ENCODE measurements at regions not wholly inside any gene's neighbourhood (a gene's known extent, or its start where the extent isn't known, plus 50 kb on each side); places are given as distances from the start of the nearest gene placed in this dataset.

DNA sequence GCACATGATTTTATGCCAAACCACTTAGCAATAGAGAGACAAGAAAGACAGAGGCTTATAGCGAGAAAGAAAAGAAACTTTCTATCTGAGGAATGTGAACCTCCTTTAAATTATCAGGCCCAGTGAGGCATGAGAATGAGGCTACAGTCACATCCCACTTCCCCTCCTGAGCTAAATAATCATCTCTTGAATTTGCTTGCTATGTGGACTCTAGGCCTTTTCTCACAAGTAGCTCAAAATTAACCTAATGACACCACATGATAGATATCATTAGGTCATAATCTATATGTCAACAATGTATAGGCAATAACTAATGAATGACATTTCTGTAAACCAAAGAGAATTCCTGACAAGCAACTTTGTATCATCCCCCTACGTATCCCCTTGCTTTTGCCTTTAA lies 301.5 kb upstream of the MGAT5 start:
- no peak for DNase-seq

DNA sequence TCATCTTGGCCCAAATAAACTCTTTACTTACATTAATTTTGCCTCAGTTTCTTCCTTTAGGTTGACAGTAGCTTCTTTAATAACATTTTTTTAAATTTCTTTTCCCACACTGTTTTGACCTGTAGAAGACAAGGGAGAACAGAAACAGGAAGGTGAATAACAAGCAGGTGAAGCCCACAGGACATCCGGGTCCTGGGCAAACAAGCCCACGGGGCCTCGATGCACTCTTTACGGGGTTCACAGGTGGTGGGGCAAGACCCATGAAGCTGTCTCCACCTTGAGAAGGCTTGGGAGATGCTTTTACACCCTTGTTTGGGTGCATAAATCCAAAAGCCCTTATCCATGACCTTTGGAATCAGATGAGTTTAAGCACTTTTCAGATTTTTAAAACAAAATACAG lies 301.0 kb upstream of the MGAT5 start:
- DNase-seq, result no peak

DNA sequence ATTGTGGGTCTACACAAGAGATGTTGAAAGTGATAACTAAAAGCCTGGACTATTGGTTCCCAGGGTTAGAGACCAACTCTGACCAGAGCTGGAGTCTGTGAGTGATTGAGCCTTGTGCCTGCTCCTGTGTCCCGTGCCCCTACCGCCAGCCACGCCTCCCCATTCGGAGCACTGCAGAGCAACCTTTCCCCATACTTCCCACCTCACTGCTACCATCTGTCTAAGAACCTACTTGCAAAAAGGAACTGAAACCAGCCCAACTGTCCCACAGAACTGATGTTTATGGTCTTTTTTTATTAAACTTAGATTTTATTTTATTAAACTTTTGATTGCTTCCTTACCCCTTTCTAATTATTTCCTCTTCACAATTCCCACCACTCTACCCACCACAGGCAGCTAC lies 300.3 kb upstream of the MGAT5 start:
- DNase-seq, result no peak

DNA sequence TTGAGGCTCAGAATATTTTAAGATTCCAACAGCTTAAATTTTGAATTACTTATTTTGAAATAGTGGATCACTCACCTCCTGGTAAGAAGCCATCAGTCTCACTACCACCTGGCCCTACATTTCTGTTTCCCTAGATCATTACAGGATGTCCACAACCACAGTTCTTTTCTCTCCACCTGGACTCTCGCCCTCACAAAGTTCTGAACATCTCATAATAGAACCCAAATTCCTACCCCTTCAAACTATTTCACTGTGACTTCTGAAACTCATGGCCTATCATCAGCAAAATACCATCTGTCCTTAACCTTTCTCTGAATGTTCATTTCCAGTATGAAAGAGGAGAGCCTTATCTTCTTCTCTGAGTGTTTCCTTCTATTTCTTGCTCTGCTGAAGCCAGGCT lies 299.2 kb upstream of the MGAT5 start:
- no peak for DNase-seq

DNA sequence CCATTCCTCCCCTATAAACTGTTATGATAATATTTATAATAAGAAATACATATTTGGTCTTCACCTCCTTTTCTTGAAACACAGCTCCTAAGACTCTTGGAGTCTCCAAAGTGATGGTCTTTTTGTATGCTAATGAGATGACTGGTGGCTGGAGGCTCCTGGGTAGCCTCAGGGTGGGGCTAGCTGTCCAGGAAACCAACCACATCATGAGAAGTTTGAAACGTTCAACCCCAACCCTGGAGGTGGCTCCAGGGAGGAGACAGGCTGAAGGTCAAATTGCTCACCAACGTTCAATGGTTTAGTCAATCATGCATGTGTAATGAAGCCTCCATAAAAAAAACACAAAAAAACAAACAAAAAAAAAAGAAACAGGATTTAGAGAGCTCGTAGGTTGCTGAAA lies 298.7 kb upstream of the MGAT5 start:
- DNase-seq, result no peak

GRCh38 chr2:133956434-133956935 lies 297.4 kb upstream of the MGAT5 start:
- no peak for DNase-seq

DNA sequence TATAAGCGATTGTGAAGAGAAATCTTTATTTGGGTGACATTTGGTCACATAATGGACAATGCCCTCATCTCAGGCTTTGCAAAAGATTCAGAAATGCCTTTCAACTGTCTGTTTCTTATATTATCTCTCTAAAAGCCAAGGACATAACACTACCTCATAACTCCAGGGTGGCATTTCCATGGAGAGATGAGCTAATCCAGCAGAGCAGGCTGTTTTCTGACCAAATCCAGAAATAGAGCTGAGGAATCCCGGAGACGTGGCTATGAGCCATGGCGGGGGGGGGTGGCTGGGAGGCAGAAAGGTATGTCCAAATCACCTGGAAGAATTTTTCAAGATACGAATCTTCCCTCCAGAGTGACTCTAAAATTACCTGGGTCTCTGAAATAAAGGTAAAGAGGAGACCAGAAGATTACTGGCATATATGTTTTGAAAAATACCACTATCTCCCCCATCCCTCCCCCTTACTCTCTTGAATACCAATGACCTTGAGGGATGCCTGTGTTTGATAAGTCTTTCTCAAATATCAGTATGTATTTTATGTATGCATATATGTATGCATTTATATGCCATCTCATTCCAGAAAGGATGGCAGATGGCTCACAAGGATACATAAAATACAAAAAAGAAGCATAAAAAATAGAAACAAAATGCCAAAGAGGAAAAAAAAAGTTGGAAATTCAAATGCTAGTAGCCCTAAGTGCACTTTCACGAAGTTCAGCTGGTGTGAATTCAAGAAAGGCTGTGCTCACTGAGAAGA lies 296.0 kb upstream of the MGAT5 start:
- no peak for DNase-seq

GRCh38 chr2:133959066-133959465 lies 294.8 kb upstream of the MGAT5 start:
- DNase-seq, result no peak

GRCh38 chr2:133966720-133967304 lies 287.1 kb upstream of the MGAT5 start:
- no peak for DNase-seq

GRCh38 chr2:133967326-133967725 lies 286.5 kb upstream of the MGAT5 start:
- DNase-seq, result no peak

- DNase-seq, result no peak
Observed at GRCh38 chr2:133968446-133968845, 285.4 kb upstream of the MGAT5 start.

DNA sequence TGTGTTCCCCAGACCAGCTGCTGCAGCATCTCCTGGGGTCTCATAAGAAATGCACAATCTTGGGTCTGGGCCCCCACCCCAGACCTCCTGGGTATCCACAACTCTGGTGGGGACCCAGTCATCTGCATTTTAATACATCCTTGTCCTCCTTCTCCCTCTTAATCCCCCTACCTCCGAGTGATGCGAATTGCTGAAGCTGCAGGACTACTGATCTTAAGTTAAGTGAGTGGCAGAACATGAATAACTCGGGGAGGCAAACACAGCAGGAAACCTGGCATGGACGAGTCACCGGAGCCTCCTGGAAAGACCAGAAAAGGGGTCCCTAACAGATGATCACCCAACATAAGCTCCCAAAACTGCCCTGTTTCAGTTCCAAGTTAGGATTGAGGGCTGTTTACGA lies 283.2 kb upstream of the MGAT5 start:
- no peak for DNase-seq

- no peak for DNase-seq
Observed at GRCh38 chr2:133972297-133972696, 281.6 kb upstream of the MGAT5 start.

DNA sequence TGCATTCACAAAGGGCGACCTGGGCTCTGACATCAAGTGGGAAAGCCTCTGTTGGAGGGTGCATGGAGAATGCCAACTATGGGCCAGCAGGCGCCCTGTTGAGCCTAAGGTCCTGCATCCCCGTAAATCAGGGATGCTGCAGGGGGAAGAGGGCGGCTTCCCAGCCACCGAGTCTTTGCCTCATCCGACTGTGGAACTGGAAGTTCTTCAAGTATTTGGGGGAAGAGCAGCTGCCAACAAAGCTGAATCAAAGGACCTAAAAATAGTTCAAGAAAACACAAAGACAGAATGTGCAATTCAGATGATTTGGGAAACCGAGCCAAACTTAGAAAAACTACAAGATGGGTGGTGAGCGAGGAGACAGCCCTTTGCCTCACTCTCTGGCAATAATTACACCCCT lies 281.1 kb upstream of the MGAT5 start:
- no peak for DNase-seq

DNA sequence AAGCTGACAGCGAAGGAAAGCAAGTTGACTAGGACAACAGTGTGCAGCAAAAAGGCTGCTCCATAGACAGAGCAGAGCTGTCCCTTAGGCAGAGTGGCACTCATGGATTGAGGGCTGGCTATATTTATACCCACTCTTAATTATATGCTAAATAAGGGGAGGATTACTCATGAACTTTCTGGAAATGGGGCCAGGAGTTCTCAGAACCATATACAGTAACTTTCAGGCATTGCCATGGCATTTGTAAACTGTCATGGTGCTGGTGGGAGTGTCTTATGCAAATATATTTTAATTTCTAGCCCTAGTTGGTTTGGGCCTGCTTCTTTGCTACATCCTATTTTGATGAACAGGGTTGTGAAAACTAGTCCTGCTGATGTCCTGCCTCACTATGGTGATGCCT lies 279.5 kb upstream of the MGAT5 start:
- no peak for DNase-seq

DNA sequence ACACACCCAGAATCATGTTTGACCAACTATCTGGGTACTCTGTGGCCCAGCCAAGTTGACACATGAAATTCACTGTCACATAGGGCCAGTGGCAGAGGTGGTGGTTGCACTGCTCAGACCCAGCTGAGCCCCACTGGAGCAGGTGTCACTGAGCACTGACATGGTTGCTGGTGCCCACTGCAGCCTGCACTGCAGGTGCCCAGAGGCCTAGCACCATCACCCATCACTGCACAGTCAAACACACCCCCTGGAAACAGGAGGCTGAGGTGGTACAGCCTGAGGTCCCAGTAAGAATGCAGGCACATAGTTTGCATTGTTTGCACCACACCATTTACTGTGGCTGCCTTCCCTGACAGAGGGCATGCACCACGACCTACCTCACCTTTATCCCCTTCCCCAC lies 278.7 kb upstream of the MGAT5 start:
- DNase-seq, result no peak

DNA sequence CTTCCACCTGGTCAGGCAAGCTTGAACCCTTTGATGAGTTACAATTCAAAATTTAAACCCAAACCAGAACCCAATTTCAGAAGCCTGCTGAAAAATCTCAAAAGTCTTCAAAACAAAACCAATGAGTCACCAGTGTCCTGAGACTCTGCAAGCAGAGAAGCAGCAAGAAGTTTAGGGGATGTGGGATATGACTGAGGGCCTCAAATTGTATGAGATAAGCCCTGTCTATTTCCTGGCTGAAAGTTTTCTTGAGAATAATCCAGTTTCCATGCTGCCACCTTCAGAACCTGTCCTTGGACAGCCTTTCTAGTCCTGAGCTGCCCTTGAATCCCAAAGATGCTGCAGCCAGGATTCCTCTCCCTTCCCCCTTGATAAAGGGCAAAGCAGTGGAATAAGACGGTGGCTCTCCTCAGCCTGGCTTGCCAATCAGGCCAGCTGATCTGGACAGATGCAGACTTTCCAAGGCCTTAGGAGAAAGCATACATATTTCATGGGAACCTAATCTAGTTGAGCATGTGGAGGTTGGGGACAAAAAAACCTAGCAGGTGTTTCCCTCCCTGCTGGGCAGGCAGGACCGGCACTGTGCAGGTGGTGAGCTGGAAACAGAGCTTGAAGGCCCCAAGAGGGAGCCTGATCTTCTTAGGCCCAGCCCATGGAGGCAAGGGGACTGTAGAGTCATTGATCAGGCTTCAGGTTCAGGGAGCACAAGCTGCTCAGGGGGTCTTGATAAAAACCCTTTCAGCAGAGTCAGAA lies 278.0 kb upstream of the MGAT5 start:
- DNase-seq, result no peak

GRCh38 chr2:133976659-133977058 lies 277.2 kb upstream of the MGAT5 start:
- no peak for DNase-seq

DNA sequence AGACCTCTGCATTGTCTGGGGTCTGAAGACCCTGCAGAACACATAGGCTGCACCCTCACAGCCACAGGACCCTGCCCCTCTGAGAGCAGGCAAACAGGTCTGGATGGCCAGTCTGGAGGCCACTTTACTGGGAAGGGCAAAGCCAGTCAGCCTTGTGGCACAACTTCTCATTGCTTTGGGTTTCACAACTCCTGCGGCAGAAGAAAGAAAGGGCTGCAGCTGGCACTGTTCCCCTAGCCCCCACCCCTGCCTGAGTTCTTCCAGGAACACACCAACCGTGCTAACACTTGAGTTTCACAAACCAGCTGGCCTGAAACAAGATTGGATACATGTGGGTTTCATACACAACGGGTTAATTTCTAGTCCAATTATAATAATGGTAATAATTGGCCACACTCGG lies 276.5 kb upstream of the MGAT5 start:
- no peak for DNase-seq

- DNase-seq, result no peak
Observed at GRCh38 chr2:133982256-133982655, 271.6 kb upstream of the MGAT5 start.

DNA sequence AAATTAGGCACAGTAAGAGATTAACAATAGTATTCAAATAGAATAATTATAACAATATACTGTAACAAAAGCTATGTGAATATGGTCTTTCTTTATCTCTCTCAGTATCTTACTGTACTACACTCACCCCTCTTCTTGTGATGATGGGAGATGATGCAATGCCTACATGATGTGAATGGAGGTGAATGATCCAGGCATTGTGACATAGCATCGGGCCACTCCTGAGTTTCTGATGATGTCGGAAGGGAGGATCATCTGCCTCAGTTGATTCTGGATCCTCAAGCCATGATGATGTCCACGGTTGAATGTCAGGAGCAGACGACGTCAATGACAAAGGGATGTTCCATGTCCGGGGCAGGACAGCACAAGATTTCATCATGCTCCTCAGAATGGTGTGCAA lies 268.3 kb upstream of the MGAT5 start:
- no peak for DNase-seq

GRCh38 chr2:133986081-133986837 lies 267.6 kb upstream of the MGAT5 start:
- no peak for DNase-seq

Data from T1000 (cell line).